Kidney glomerular epithelial cell (primary cell): ENCODE measurements at regions not wholly inside any gene's neighbourhood (a gene's known extent, or its start where the extent isn't known, plus 50 kb on each side); places are given as distances from the start of the nearest gene placed in this dataset.
"Not testable (repeated sequence)": the region's sequence is repeated elsewhere in the genome, so short reads cannot be mapped to it uniquely, and the experiment has no call there.

Source experiments
- DNase-seq: peaks from one replicate; lab custom pipeline; 2025; lab: John Stamatoyannopoulos, UW

DNA sequence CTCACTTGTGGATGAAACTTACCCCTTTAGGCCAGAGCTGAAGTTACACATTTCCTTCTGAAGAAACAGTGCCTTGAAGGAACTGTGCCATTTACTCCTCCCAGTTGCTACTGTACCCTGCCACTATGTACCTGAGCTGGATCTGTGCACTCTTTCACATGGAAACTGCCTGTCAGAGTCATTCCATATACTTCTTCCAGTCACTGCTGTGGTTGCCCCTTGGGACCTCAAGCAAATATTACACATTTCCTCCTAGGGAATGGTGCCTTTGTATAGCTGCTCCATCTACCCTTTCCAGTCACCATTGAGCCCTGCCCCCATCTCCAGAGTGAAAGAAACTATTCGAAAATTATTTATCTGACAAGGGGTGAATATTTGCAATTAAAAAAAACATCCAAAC, 1328.3 kb downstream of the TECRL start:
- no peak for DNase-seq

DNA sequence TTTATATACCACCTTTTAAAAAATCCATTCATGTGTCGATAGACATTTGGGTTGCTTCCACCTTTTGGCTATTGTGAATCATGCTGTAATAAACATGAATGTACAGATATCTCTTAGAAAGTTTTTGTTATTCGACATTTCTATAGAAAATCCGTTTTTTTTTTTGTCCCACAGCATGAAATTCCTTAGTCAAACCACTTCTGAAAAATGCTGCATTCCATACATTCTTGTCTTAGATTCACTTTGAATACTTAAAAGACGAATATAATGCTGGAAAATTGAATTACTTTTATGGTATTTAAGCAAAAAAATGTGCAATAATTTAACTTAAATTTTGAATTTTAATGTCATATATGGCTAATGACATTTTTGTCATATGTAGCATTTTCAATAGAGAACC, 1345.5 kb downstream of the TECRL start:
- no peak for DNase-seq

DNA sequence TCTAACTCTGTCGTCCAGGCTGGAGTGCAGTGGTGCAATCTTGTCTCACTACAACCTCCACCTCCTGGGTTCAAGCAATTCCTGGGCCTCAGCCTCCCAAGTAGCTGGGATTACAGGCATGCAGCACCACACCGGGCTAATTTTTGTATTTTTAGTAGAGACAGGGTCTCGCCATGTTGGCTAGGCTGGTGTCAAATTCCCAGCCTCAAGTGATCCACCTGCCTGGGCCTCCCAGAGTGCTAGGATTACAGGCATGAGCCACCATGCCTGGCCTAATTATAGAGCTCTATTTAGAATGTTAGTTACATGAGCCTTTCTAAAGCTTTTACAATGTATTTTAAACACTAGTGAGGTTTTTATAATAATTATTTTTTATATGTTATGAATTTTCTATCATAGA, 1346.4 kb downstream of the TECRL start:
- not testable (repeated sequence) for DNase-seq

DNA sequence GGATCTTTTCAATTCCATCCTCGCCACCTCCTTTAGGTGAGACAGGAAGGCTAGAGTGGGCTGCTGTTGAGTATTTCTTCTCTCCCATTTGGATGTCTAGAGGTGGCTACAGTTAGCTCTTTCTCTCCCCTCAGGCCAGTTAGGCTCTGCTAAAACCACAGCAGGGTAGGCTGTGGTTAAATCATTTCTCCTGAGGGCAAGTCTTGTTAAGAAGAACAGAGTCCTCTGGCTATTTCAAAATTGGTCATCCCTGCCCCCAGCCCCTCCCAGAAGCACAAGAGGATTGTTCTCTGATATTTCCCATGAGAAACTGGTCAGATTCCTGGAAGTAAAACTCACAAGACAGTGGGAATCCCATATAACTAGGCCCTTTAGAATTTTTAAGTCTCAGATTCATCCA, 1359.5 kb downstream of the TECRL start:
- DNase-seq = no peak

DNA sequence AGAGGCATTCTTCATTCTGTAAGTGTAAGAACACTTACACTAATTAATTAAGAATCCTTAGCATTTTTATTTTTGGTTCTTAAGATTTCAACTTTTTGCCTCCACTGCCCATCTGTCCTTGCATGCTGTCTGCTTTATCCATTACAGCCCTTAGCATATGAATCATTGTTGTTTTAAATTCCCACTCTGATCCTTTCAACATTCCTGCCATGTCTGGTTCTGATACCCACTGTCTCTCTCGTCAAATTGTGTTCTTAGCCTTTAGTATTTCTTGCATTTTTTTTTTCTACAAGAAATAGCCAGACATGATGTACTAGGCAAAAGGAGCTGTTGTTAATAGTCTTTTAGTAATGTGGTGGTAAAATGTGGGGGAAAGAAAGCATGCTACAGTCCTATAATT, 1360.0 kb downstream of the TECRL start:
- DNase-seq = no peak

DNA sequence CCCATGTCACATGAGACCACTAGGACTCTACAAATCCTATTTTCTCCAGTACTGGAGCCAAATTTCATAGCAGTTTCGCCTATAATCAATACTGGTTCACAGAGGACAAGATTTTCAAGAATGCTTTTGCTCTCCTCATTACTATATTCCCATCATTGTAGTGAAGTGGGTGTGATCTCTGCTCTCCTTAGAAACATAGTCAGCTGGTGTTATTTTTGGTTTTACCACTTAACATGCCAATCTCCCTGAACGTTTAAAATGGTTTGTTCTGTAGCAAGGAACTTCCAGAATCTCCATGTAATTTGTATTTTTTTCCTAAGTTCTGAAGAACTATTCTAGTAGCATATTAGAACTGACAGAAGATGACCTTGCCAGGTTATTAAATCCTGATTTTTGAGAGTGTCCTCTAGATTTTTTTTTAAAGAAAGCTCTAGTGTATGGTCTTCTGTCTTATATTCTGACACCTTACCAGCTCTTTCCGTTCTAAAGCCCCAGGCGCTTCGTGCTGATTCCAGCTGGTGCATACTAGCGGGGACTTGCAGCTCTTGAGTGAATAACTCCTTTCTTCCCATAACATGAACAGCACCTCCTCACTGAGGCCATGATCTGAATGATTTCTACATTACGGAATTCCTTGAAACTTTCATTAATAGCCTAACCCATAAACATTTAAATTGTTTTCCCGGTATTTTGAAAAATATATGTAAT, 1372.9 kb downstream of the TECRL start:
- DNase-seq = no peak

DNA sequence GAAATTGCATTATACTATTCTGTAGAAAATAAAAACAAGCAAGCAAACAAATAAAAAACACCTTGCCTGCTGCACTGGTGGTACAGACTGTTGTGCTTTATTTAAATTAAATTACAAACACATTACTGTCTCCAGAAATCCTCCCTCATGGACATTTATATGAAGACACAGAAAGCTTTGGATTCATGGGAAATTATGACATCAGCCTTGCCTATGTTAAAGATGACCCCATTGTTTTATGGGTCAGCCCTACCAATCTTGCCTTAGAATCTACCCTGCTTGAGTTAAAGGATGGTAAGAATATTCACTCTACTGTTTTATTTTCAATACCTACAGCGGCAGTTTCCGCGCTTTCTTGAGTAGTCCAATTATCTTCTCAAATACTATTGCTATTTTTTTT, 1379.9 kb downstream of the TECRL start:
- DNase-seq = no peak

DNA sequence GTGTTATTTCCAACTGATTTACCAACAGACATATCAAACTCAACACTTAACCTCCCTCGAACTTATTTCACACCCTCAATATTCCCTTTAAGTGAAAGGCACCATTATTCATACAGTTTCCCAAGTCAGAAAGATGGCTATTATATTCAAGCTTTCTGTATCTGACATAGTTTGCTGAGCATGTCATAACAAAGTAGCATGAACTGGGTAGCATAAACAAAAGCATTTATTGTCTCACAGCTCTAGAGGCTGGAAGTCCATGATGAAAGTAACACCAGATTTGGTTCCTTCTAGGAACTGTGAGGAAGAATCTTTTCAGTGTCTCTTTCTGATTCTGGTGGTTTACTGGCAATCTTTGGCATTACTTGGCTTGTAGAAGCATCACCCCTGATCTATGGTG, 1388.6 kb downstream of the TECRL start:
- no peak for DNase-seq

DNA sequence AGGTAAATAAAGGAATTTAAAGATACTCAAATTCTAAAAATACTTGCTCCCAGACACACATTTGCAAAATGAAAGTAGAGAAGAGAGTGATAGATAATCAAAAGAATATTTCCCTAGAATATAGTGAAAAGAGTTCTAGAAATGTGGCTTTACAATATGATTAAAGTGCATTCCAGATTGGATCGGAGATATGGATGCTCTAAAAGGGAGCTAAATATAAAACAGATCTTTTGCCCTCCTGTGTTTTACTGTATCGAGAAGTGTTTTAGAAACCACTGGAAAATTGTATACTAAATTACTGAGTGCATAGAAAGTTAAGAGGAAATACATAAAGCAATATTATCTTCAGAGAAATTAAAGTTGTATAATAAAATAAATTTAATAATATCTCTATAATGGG, 1392.0 kb downstream of the TECRL start:
- no peak for DNase-seq

DNA sequence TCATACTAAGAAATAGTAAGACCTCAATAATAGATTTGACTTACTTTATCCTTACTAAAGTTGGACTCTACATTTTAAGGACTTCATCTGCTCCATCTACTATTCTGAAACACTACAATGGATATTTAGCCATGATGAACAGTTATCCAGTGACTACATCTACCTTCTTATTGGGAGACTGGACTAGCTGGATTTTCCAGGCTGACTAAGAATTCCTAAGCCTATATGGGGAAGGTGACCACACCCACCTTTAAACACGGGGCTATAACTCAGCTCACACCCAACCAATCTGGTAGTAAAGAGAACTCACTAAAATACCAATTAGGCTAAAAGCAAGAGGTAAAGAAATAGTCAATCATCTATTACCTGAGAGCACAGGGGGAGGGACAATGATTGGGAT, 1438.4 kb downstream of the TECRL start:
- no peak for DNase-seq

DNA sequence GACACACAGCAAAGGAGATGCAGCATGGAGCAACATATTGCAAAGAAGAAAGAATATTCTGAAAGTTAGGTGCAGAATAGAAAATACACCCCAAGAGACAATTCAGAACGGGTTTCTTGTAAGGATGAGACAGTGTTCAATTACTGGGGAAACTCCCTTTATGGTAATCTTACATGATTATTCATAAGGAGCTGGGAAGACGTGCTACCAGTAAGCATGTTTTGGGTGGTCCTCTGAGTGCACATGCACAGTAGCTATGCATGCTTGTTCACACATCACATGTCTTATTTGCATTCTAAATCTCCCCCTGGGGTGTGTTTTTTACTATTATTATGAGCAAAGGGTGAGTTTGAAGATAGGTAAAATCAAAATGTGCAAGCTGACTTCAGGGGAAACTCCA, 1448.8 kb downstream of the TECRL start:
- DNase-seq = no peak

DNA sequence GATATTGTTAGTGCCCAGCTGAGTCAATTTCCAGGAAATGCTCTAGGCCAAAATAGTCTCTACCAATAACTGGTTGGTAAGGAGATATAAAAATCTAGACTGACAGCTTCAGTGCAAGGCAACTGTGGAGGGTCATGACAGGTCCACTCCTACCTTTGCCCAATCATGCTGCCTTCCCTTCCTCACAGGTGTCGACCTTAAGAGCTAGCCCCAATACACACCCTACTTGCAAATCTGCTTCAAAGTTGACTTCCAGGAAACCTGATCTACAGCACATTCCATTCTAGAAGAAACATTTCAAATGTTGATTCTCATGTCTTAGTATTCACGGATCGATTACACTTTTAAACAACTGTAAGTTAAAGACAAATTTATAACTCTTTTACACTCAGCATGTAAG, 1455.5 kb downstream of the TECRL start:
- DNase-seq = no peak

DNA sequence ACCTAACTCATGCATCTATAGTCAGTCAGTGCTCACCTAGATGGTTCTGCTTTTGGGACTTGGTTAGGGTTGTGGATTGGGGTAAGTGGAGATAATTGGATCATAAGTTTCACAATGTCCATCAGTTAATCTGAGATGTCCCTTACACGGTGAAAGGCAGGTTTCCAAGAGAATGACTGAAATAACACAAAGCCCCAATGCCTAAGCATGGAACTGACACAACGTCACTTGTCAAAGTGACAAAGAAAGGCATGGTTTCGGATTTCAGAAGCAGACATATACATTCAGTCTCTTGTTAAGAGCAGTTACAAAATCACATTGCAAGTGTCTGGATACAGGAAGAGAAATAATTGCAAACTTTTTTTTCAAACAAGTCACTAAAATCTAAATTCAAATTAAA, 1456.9 kb downstream of the TECRL start:
- DNase-seq = no peak

DNA sequence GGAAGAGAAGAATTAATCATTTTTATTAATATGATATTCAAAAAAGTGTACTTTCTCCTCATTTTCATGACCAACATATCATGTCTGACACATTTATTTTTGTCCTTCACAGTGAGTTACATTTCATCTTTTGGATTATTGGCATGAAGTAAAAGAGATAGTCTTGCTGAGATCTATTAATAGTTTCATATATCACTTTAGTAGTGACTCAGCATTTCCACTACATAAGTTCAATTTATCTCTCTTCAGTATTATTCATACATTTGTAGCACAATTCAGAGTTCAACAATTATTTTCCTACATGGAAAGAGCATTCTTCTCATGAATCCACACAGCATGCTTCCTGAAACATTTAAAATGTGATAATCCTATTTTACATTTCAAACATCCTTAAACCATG, 1461.1 kb downstream of the TECRL start:
- DNase-seq = no peak

DNA sequence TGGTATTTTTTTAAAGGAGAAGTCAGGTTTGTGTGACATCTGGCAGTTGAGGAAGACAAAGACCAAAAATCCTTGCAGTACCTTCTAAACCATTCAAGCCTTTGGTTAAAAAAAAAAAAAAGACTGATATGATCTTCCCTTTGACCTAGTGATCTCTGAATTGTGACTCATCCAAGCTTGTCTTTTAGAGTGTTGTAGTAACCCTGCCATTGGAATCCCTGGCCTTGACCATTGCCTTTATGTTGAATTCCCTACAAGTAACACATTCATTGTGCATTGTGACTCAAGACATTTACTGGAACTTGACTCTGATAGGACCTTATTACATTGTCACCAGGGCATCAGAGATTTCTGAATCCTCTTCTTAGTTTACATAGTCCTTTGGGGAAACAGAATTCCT, 1469.0 kb downstream of the TECRL start:
- no peak for DNase-seq

DNA sequence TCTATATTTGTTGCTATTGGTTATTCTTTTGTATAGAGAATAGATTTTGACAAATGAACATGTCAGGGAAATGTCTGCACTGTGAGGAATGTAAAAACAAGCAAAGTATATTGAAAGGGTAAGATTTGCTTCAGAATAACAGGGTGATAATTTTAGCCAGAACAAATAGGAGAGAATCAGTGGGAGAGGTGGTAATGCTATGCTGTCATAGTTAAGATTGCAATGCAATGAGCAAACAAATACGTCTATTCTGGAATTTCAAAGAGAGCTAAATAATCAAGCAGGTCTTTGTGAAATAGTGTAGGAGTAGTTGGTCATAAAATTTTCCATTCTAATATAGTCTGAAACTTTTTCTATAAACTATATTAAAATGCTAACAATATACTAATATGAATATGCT, 1478.4 kb downstream of the TECRL start:
- DNase-seq = no peak

DNA sequence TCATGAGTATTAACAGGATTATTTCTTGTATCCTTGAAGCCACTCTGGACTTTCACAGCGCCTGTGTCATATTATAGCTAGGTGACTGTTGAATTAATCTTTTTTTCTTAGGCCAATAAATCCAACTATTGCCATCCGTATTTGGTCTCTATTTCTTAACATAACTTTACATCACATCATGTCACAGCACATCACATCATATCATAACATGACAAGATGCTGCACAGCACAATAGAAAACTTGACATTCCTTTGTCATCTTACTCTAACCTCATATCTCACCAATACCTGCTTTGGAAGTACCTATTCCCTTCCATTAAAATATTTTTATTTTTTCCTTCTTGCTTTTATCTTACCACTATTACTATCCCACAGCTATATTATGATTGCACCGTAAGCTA, 1480.8 kb downstream of the TECRL start:
- no peak for DNase-seq

DNA sequence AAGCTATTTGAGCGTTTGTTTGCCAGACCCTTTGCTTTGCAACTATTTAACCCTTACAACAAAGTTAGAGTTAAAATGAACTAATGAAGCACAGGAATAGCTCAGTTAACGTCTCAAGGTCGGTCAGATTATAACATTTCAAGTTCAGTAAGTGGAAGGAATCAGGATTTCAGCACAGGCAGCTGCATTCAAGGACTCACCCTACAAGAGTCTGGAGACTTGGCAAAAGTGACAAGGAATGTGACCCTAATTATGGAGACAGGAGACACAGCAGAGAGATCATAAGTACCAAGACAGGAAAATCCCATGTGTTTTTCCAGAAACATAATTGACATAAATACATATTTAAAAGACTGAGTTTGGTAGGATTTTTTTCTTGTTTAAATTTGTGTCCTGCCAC, 1481.7 kb downstream of the TECRL start:
- DNase-seq = no peak

DNA sequence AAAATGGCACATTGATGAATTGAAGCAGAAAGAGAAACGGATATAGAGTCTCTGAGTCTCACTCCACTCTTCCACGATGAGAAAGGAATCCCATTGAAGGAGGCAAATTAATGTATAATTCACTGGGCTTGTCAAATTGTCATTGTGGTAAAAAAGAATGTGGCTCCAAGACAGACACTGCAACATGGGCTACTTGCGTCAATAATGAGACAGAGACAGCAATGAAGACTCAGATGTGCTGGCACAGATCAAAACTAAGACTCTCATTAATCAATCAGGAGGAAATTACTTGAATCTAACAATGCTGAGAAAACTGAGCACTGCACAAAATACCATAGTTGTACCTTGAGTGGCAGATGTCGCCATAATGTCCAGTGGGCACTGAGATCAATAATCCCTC, 1485.5 kb downstream of the TECRL start:
- DNase-seq = no peak

DNA sequence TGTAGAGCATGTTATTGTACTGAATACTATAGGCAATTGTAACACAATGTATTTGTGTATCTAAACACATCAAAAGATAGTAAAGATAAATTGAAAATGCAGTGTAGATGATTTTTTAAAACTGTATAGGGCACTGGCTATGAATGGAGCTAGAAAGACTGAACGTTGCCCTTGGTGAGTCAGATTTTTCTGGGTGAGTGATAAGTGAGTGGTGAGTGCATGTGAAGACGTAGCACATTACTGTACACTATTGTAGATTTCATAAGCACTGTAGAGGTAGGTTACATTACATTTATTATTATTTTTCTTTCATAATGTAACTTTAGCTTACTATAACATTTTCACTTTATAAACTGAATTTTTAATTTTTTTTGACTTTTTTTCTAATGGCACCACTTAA, 1491.6 kb downstream of the TECRL start:
- DNase-seq = no peak

DNA sequence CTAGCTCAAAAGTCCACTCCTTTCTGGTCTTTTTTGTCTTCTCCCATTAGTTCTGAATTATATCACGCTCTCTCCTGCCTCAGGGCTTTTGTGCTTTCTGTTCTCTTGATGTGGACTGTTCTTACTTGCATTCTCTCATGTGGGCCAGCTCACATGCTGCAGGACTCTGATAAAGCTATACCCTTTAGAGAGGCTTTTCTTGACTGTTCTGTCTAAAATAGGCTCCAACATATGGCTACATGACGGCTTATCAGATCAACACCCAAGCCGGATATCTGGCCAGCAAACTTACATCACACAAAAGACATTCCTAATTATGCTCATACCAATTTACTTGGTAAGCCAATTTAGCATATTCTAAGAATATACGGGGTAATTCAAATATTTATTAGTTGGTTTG, 1494.5 kb downstream of the TECRL start:
- no peak for DNase-seq

DNA sequence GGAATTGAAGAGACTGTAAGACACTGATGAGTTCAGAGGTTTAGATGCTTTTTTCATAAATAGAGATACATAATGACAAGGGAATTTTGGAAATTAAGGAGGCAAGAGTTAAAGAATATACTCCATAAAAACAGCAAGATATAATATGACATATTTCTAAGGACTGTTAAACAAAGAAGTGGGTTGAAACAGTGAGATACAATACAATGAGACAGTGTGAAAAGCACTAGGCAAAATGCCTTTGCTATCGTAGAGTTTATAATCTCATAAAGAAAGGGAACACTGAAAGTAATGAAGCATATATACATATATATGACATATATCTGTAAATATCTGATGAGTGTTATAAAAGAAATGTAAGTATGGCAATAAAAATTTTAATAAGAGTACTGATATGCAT, 1496.2 kb downstream of the TECRL start:
- DNase-seq = no peak

DNA sequence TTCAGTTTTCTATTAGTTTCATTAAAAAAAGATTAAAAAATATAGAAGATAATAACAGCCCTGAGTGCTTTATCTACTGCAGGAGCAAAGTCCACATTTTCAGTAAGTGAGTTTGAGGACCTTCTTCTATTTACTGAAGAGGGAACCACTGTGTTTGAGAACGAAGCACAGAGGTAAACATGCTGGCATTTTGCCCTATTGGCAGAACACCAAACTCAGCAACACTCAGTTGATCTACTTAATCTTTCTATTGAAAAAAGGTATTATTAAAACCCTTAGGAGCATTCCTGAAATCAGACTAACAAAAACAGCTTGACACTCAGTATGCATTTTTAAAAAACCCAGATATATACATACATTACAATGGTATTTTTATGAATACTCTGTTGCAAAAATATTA, 1496.7 kb downstream of the TECRL start:
- no peak for DNase-seq

DNA sequence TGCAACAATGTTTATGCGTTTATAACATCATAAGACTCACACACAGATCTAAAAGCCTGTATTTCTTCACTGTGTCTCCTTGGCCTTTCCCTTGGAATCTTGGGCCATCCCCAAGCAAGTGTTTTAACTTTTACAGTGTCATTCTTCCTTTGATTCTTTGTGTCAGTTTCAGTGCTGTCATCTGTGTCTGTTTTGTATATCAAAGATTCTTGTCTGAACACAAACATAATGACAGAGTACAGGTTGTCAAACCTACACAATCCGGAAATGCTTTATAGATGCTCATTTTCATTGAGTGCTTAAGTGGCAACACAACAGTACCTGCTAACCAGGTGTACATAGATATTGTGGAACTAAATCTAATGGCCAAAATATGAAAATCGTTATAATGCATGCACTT, 1500.0 kb downstream of the TECRL start:
- DNase-seq = no peak

DNA sequence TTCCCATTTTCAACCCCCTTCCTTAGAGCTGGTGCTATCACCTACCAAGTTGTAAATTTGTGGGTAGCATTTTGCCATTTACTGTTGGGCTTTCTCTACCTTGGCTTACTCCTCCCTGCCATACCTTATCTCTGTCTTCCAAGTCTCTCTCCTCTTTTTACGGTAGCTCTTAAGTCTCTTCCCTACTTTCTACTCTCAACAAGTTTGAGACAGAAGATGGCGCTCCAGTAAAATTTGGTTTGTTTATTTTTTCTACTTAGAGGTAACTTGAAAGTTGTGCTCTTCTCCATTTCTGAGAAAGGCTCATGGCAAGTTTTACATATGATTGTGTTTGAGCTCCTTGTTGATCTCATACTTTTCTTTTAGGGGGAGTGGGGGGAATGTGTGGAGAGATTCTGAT, 1508.1 kb downstream of the TECRL start:
- DNase-seq = no peak
